DND-41 (cell line): ENCODE measurements at regions not wholly inside any gene's neighbourhood (a gene's known extent, or its start where the extent isn't known, plus 50 kb on each side); places are given as distances from the start of the nearest gene placed in this dataset.

Experiments used
- ATAC-seq: fragments of 200-7000 bp; cut with Tn5 transposase; 3 replicates; pipeline ENCODE4 v1.9.1; 2021; ENCODE audit warnings: low read depth; ENCODE audit not compliant: insufficient read depth
- DNase-seq: peaks from one replicate; pipeline ENCODE4 v3.0.0-alpha.2; 2020
- H2AFZ ChIP-seq: 2 replicates; pipeline ENCODE4 v1.6.0; 2012; ENCODE audit warnings: low read depth, low read length
- H3K27ac ChIP-seq: 2 replicates; pipeline ENCODE4 v1.5.1; 2012; ENCODE audit warnings: low read length, inconsistent platforms
- H3K27me3 ChIP-seq: fragments of 200-600 bp; sonication (generic); 2 replicates; pipeline ENCODE4 v1.6.0; 2012; ENCODE audit warnings: low read length, mild to moderate bottlenecking, inconsistent platforms; ENCODE audit not compliant: insufficient read depth, poor library complexity
- H3K36me3 ChIP-seq: 2 replicates; pipeline ENCODE4 v1.5.1; 2012; ENCODE audit warnings: low read length, inconsistent platforms; ENCODE audit not compliant: insufficient read depth
- H3K4me1 ChIP-seq: 2 replicates; pipeline ENCODE4 v1.5.1; 2012; ENCODE audit warnings: mild to moderate bottlenecking, low read length; ENCODE audit not compliant: insufficient read depth
- H3K4me2 ChIP-seq: 2 replicates; pipeline ENCODE4 v1.6.0; 2012; ENCODE audit warnings: mild to moderate bottlenecking, moderate library complexity, low read length, inconsistent platforms; ENCODE audit not compliant: insufficient read depth
- H3K4me3 ChIP-seq, 2 experiments: fragments of 200-600 bp in 1 of 2; shearing (Covaris generic) in 1 of 2; 2 replicates each; pipeline ENCODE4 v1.5.1; 2012 to 2016; ENCODE audit warnings: inconsistent platforms in 2 of 2, low read length in 2 of 2, mild to moderate bottlenecking in 2 of 2, low read depth in 1 of 2, moderate library complexity in 1 of 2
- H3K79me2 ChIP-seq: 2 replicates; pipeline ENCODE4 v1.6.0; 2012; ENCODE audit warnings: low read length, inconsistent platforms; ENCODE audit not compliant: insufficient read depth
- H3K9ac ChIP-seq: 2 replicates; pipeline ENCODE4 v1.6.0; 2012; ENCODE audit warnings: low read depth, mild to moderate bottlenecking, inconsistent platforms, low read length, moderate library complexity
- H3K9me3 ChIP-seq: 2 replicates; pipeline ENCODE4 v1.5.1; 2012; ENCODE audit warnings: low read length, moderate library complexity, mild to moderate bottlenecking, inconsistent platforms; ENCODE audit not compliant: insufficient read depth, severe bottlenecking
- H4K20me1 ChIP-seq: 2 replicates; pipeline ENCODE4 v1.6.0; 2012; ENCODE audit warnings: low read length; ENCODE audit not compliant: insufficient read depth
- CTCF ChIP-seq: IDR thresholded peaks from 2 replicates; pipeline ENCODE4 v1.5.1; 2012; ENCODE audit warnings: borderline replicate concordance, low read length, moderate library complexity, mild to moderate bottlenecking; ENCODE audit not compliant: poor library complexity, severe bottlenecking; ENCODE audit errors: extremely low read depth
- EZH2 ChIP-seq: IDR thresholded peaks from 3 replicates; pipeline ENCODE4 v1.6.1; 2012; ENCODE audit warnings: borderline replicate concordance, low read depth, mild to moderate bottlenecking, moderate library complexity, low read length, inconsistent platforms; ENCODE audit not compliant: severe bottlenecking

DNA sequence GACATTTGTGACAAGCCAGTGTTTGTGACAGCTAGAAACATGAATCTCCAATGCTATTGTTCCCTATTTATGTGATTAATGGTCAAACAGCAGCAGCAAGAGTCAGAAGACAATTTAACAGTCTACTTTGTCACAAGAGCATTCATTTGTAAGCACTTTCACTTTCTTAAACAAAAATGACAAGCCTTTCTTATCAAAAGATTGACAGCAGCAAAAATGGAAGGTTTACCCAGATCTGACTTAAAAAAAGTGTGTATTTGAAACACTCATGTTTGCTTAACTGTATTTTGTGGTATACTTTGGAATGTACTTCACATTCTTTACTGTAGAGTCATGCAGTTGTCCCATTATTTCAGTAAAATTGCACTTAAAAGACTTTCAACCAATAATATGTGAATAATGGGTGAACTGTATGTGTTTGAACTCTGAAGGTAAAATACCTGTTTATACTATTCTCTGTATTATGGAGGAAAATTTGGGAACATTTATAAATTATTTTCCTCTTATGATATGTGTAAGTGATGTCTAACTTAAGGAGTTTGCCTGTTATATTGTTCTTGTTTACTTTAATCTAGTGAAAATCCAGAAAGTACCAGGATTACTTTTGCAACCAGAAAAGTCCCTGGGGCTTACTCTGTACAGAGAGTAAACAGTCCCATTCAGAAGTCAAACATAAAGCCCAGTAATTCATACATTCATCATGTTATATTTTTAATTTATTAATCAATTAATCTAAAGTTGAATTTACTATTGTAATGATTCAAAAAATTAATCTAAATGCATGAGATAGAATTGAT is 314.9 kb upstream of the TRAM1L1 start:
- peak overlapping the region; percentile 61 for H2AFZ ChIP-seq

DNA sequence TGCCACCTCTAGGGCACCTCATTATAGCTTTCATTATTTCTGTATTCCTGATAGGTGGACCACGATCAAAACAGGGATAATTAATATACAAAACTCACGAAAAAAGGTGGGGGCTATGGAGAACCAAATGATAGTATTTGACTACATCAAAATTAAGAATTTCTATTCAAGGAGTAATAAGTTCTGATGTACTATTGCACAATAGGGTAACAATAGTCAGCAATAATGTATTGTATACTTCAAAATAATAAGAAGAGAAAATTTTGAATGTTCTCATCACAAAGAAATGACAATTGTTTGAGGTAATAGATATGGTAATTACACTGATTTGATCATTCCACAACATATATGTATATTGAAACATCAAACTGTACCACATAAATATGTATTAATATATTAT is 327.3 kb upstream of the TRAM1L1 start:
- Histone ChIP-seq H3K9me3 (no peaks in the 10 kb centered on the region), H3K4me2 (no peak overlapping the region), H3K27me3 (no peaks in the 10 kb centered on the region), H3K36me3 (no peaks in the 10 kb centered on the region), H3K79me2 (no peaks in the 10 kb centered on the region), H4K20me1 (no peaks in the 10 kb centered on the region), H3K4me1 (no peaks in the 10 kb centered on the region), H3K27ac (no peak overlapping the region), H3K4me3 (no peak overlapping the region), H3K9ac (no peak overlapping the region), H2AFZ (no peak overlapping the region)
- ATAC-seq (no peak), DNase-seq (no peak)
- no peak for TF ChIP-seq EZH2
- no peak for TF ChIP-seq CTCF

More for the DNA sequence above, 314.9 kb upstream of the TRAM1L1 start:
- H3K4me2 ChIP-seq, result peak overlapping the region; percentile 44
- no peaks in the 10 kb centered on the region for H4K20me1 ChIP-seq
- no peaks in the 10 kb centered on the region for H3K27me3 ChIP-seq
- H3K4me1 ChIP-seq, result peaks cover 12% of the 10 kb centered on the region
- H3K9ac ChIP-seq, result peak overlapping the region; percentile 8; the same call in 1 of the 2 replicates
- H3K9me3 ChIP-seq, result no peaks in the 10 kb centered on the region
- no peak for TF ChIP-seq EZH2
- TF ChIP-seq CTCF, result no peak
- no peaks in the 10 kb centered on the region for H3K79me2 ChIP-seq
- H3K36me3 ChIP-seq, result no peaks in the 10 kb centered on the region
- no peak overlapping the region for H3K4me3 ChIP-seq
- ATAC-seq (peak; percentile 39; the same call in 2 of the 3 replicates), DNase-seq (no peak)
- H3K27ac ChIP-seq, result peak overlapping the region; percentile 27

DNA sequence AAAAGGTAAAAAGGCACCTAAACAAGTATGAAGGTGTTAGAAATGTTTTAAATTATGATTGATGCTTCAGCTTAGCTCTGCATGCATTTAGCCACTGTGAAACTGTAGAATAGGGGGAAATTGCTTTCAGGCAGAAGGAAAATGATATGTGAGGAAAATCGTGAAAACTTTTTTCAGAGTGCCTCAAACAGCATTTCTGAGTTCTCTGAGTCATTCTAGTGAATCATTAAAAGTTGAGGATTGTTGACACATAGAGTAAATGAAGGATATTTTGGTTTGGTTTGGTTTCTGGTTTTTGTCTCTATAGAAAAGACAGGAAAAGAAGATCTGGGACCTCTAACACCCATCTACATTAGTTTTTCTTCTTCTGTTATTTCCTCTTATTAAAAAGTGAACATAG is 332.5 kb upstream of the TRAM1L1 start:
- Histone ChIP-seq H3K4me2 (no peak overlapping the region), H3K79me2 (no peaks in the 10 kb centered on the region), H2AFZ (no peak overlapping the region), H3K4me3 (no peak overlapping the region), H3K9me3 (no peaks in the 10 kb centered on the region), H3K36me3 (no peaks in the 10 kb centered on the region), H3K9ac (no peak overlapping the region), H3K4me1 (no peaks in the 10 kb centered on the region), H4K20me1 (no peaks in the 10 kb centered on the region), H3K27me3 (no peaks in the 10 kb centered on the region), H3K27ac (no peak overlapping the region)
- DNase-seq (no peak), ATAC-seq (no peak)
- no peak for TF ChIP-seq EZH2
- no peak for TF ChIP-seq CTCF
